Fibroblast of lung (primary cell): ENCODE measurements at regions not wholly inside any gene's neighbourhood (a gene's known extent, or its start where the extent isn't known, plus 50 kb on each side); places are given as distances from the start of the nearest gene placed in this dataset.

Experiments used
- DNase-seq, 2 donors: peaks; one replicate each; pipeline versions ENCODE4 v3.0.0 to v3.0.0-alpha.2; 2010; ENCODE audit warnings: low read depth in 2 of 2
- H2AFZ ChIP-seq: 2 replicates; pipeline ENCODE4 v1.5.1; 2012; ENCODE audit warnings: low read length, control low read depth, inconsistent platforms
- H3K27ac ChIP-seq: 2 replicates; pipeline ENCODE4 v1.5.1; 2011; ENCODE audit warnings: low read length, control low read depth; ENCODE audit not compliant: insufficient read depth
- H3K27me3 ChIP-seq: 2 replicates; pipeline ENCODE4 v1.5.1; 2011; ENCODE audit warnings: mild to moderate bottlenecking, low read length; ENCODE audit not compliant: control insufficient read depth, insufficient read depth
- H3K36me3 ChIP-seq: 2 replicates; pipeline ENCODE4 v1.5.1; 2011; ENCODE audit warnings: low read length; ENCODE audit not compliant: control insufficient read depth, insufficient read depth
- H3K4me1 ChIP-seq: 2 replicates; pipeline ENCODE4 v1.5.1; 2011; ENCODE audit warnings: low read length; ENCODE audit not compliant: control insufficient read depth, insufficient read depth; ENCODE audit errors: extremely low read depth
- H3K4me2 ChIP-seq: 2 replicates; pipeline ENCODE4 v1.5.1; 2011; ENCODE audit warnings: low read length, control low read depth; ENCODE audit not compliant: insufficient read depth; ENCODE audit errors: extremely low read depth
- H3K4me3 ChIP-seq, 4 experiments: fragments of 200-600 bp in 1 of 4; sonication (generic) in 1 of 4; replicated peaks in 1 of 4; 2 replicates each; pipeline ENCODE4 v1.5.1; 2011 to 2016; ENCODE audit warnings: low read length in 4 of 4, low read depth in 3 of 4, mild to moderate bottlenecking in 3 of 4, control low read depth in 2 of 4, inconsistent platforms in 1 of 4, mixed read lengths in 1 of 4; ENCODE audit not compliant: insufficient read depth in 1 of 4; ENCODE audit errors: control extremely low read depth in 1 of 4
- H3K79me2 ChIP-seq: 2 replicates; pipeline ENCODE4 v1.5.1; 2012; ENCODE audit warnings: mild to moderate bottlenecking, low read length, inconsistent platforms; ENCODE audit not compliant: control insufficient read depth, insufficient read depth
- H3K9ac ChIP-seq: 2 replicates; pipeline ENCODE4 v1.5.1; 2011; ENCODE audit warnings: mild to moderate bottlenecking, low read length, control low read depth; ENCODE audit not compliant: insufficient read depth
- H3K9me3 ChIP-seq: 2 replicates; pipeline ENCODE4 v1.5.1; 2012; ENCODE audit warnings: low read depth, low read length; ENCODE audit not compliant: control insufficient read depth, insufficient read depth
- H4K20me1 ChIP-seq: 2 replicates; pipeline ENCODE4 v1.5.1; 2011; ENCODE audit warnings: low read length; ENCODE audit not compliant: control insufficient read depth, insufficient read depth; ENCODE audit errors: extremely low read depth
- EZH2 ChIP-seq: IDR thresholded peaks from 2 replicates; pipeline ENCODE4 v1.5.1; 2012; ENCODE audit warnings: low read length, control low read depth, mild to moderate bottlenecking; ENCODE audit errors: missing control alignments
- TF ChIP-seq, protein P1 (sequence below), 2 donors: IDR thresholded peaks in 1 of 2; conservative IDR thresholded peaks in 1 of 2; 1 replicate in 1 of 2; 2 replicates in 1 of 2; pipeline ENCODE4 v1.5.1; 2011 to 2012; ENCODE audit warnings: low read length in 2 of 2, control low read depth in 1 of 2, inconsistent platforms in 1 of 2, low read depth in 1 of 2, mild to moderate bottlenecking in 1 of 2

GRCh38 chr11:34564406-34564805, 50.8 kb upstream of the ELF5 start:
- H3K9ac ChIP-seq = no peak overlapping the region
- H3K9me3 ChIP-seq = no peaks in the 10 kb centered on the region
- no peak overlapping the region for H3K4me3 ChIP-seq
- no peak for TF ChIP-seq EZH2
- TF ChIP-seq, protein P1, sequence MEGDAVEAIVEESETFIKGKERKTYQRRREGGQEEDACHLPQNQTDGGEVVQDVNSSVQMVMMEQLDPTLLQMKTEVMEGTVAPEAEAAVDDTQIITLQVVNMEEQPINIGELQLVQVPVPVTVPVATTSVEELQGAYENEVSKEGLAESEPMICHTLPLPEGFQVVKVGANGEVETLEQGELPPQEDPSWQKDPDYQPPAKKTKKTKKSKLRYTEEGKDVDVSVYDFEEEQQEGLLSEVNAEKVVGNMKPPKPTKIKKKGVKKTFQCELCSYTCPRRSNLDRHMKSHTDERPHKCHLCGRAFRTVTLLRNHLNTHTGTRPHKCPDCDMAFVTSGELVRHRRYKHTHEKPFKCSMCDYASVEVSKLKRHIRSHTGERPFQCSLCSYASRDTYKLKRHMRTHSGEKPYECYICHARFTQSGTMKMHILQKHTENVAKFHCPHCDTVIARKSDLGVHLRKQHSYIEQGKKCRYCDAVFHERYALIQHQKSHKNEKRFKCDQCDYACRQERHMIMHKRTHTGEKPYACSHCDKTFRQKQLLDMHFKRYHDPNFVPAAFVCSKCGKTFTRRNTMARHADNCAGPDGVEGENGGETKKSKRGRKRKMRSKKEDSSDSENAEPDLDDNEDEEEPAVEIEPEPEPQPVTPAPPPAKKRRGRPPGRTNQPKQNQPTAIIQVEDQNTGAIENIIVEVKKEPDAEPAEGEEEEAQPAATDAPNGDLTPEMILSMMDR (conservative IDR thresholded peaks at IDR 0.05 in 1 of 2, IDR thresholded peaks at IDR 0.05 in 1 of 2; ENCODE audit: low read depth in 1 of 2, low read length in 2 of 2) = no peak
- H3K36me3 ChIP-seq = no peaks in the 10 kb centered on the region
- peak in 1 of 2 donors; percentile 73 for DNase-seq
- H3K27ac ChIP-seq = no peak overlapping the region
- no peak overlapping the region for H3K4me2 ChIP-seq
- H3K79me2 ChIP-seq = no peaks in the 10 kb centered on the region
- no peak overlapping the region for H2AFZ ChIP-seq
- no peaks in the 10 kb centered on the region for H4K20me1 ChIP-seq
- H3K4me1 ChIP-seq = no peaks in the 10 kb centered on the region
- H3K27me3 ChIP-seq = no peaks in the 10 kb centered on the region

GRCh38 chr11:34564807-34565241, 51.2 kb upstream of the ELF5 start:
- DNase-seq = peak in 1 of 2 donors; percentile 19
- Histone ChIP-seq H3K4me1 (no peaks in the 10 kb centered on the region), H3K9me3 (no peaks in the 10 kb centered on the region), H3K27ac (no peak overlapping the region), H3K79me2 (no peaks in the 10 kb centered on the region), H4K20me1 (no peaks in the 10 kb centered on the region), H3K27me3 (no peaks in the 10 kb centered on the region), H3K4me3 (no peak overlapping the region), H3K36me3 (no peaks in the 10 kb centered on the region), H2AFZ (no peak overlapping the region), H3K9ac (no peak overlapping the region), H3K4me2 (no peak overlapping the region)
- TF ChIP-seq, protein P1 (conservative IDR thresholded peaks at IDR 0.05 in 1 of 2, IDR thresholded peaks at IDR 0.05 in 1 of 2; ENCODE audit: low read depth in 1 of 2, low read length in 2 of 2) = no peak
- no peak for TF ChIP-seq EZH2

DNA sequence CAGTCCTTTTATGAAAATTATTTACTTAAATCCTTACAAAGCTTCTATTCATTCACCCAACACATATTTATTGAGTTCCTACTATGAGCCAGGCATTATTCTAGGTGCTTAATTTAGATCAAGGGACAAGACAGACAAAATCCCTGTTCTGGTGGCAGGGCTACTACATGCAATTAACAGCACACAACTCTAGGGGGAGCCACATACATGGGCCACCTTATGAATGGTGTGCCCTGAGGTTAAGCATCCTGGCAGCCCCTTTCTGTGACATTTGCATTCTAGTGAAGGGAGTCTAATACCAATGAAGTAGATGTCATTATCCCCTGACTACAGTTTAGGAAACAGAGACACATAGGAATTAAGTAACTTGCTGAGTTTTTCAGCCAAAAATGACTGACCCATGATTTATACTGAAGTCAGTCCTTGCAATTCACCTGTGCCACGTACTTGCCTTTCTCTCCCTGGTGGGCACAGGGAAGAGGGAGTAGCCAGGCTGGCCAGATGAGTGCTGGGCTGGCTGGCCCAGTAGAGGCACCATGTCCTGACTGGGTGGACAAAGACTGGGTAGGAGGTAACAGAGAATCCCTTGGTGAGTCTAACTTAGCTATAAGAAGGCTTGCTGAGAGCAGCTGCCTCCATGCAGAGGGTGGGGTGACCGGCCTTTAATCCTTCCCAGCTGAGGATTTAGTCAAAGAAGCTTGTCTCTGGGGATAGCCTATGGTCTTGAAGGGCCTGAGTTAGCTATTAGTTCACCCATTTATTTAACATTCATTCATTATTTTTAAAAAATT, 52.0 kb upstream of the ELF5 start:
- Histone ChIP-seq H3K9ac (no peak overlapping the region), H3K4me3 (no peak overlapping the region), H2AFZ (no peak overlapping the region), H3K27me3 (no peaks in the 10 kb centered on the region), H3K4me2 (no peak overlapping the region), H3K36me3 (no peaks in the 10 kb centered on the region), H3K79me2 (no peaks in the 10 kb centered on the region), H4K20me1 (no peaks in the 10 kb centered on the region), H3K9me3 (no peaks in the 10 kb centered on the region), H3K4me1 (no peaks in the 10 kb centered on the region), H3K27ac (no peak overlapping the region)
- no peak for DNase-seq
- TF ChIP-seq, protein P1 (conservative IDR thresholded peaks at IDR 0.05 in 1 of 2, IDR thresholded peaks at IDR 0.05 in 1 of 2; ENCODE audit: low read depth in 1 of 2, low read length in 2 of 2) = peak; percentile 25 to 35
- no peak for TF ChIP-seq EZH2
